Left lobe of liver (tissue), 2 donors: ENCODE measurements at regions not wholly inside any gene's neighbourhood (a gene's known extent, or its start where the extent isn't known, plus 50 kb on each side); places are given as distances from the start of the nearest gene placed in this dataset.
"Not testable (repeated sequence)": the region's sequence is repeated elsewhere in the genome, so short reads cannot be mapped to it uniquely, and the experiment has no call there.

ENCODE experiments used
- ATAC-seq: fragments of 200-7000 bp; cut with Tn5 transposase; one replicate; pipeline ENCODE4 v1.9.1; 2020; ENCODE audit warnings: mild to moderate bottlenecking, moderate library complexity
- DNase-seq: peaks from one replicate; pipeline ENCODE4 v3.0.0-alpha.2; 2020; ENCODE audit warnings: low spot score
- donor health status: DM: no; HTN: no; CAD: no; lungs with moderate emphysema.
- donor health status: DM: no; HTN: yes; CAD: no.

DNA sequence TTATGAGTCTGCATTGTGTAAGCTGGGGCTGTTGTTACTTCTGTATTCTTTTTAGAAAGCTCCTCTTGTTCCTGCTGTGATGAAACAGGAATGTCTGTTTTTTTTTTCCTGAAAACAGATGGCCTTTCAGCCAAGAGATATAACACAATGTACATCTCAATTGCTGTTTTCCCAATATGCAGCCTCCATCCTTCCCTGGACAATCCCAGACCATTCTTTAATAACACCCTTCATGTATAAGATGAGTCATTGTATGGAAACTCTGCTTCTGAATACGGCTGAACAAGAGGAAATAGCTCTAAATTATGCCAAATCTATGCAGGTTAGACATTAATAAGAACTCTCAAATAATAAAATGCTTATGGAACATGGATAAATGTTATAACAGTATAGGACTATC, 60.2 kb upstream of the LRRC4C start:
- no peak for ATAC-seq

GRCh38 chr11:41522391-41522790, 62.9 kb upstream of the LRRC4C start:
- DNase-seq (no peak), ATAC-seq (no peak)

More for the DNA sequence above, 60.2 kb upstream of the LRRC4C start:
- no peak for DNase-seq

GRCh38 chr11:41522899-41523672, 63.6 kb upstream of the LRRC4C start:
- ATAC-seq (no peak), DNase-seq (no peak)

- no peak for ATAC-seq
Measured at GRCh38 chr11:41527530-41527929, 68.1 kb upstream of the LRRC4C start.

GRCh38 chr11:41532413-41532812, 73.0 kb upstream of the LRRC4C start:
- ATAC-seq, result no peak
- no peak for DNase-seq

More at GRCh38 chr11:41527530-41527929, 68.1 kb upstream of the LRRC4C start:
- DNase-seq, result no peak

GRCh38 chr11:41533761-41534160, 74.3 kb upstream of the LRRC4C start:
- DNase-seq (no peak), ATAC-seq (no peak)

GRCh38 chr11:41534391-41534790, 74.9 kb upstream of the LRRC4C start:
- ATAC-seq, result no peak

DNA sequence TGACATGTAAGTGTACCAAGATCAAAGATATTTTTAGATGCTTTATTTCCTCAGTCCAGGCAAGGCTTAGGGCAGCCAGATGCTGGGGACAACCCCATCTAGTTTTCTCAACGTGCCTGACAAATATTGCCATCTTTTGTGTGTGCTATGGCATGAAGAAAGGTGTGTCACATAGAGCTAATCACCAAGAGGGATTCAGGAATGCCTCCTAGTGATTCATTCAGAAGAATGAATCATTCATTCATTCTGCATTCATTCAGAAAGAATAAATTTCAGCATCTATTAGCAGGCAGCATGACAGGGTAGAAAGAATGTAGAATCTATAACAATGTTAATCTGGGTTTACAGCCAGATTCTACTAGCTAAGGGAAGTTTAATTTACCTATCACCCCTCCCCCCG, 75.4 kb upstream of the LRRC4C start:
- no peak for DNase-seq
- no peak for ATAC-seq

More at GRCh38 chr11:41534391-41534790, 74.9 kb upstream of the LRRC4C start:
- no peak for DNase-seq

GRCh38 chr11:41536021-41536568, 76.6 kb upstream of the LRRC4C start:
- DNase-seq (no peak), ATAC-seq (no peak)

- DNase-seq, ATAC-seq: not testable (repeated sequence)
Measured at GRCh38 chr11:41544902-41545301, 85.5 kb upstream of the LRRC4C start.

DNA sequence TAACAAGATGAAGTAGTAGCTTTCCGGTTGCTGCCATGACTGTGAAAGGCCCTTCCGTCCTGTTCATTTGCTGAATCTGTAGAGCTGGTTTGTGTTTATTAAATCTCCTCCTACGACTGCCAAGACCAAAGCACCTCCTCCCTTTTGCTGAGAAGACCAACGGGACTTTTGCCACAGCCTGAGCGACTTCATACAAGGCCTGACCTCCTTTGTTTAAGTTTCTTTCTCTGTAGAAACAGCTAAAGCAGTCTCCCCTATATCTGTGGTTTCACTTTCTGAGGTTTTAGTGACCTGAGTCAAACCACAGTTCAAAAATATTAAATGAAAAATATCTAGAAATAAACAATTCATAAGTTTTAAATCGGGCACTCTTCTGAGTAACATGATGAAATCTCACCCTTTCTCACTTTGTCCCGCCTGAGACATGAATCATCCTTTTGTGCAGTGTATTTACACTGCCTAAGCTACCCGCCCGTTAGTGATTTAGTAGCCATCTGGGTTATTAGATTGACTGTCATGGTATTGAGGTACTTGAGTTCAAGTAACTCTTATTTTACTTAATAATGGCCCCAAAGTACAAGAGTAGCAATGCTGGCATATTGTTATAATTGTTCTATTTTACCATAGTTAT, 119.1 kb upstream of the LRRC4C start:
- DNase-seq (no peak), ATAC-seq (no peak)

DNA sequence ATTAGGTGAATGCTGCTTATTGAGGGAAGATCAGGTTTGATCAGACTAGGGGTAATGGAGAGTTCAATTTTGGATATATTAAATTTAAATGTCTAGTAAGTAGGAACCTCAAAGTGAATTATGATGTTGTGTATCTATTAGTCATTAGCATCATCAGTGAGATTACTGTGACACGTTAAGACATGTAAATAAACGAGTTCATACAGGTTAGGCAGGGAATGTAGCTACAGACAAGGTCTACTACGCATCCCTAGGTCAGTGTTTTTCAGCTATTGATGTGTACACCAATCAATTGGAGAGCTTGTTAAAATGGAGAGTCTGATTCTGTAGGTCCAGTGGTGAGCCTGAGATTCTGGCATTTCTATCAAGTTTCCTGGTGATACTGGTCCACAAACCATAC, 120.1 kb upstream of the LRRC4C start:
- ATAC-seq (no peak), DNase-seq (no peak)

- ATAC-seq (no peak), DNase-seq (no peak)
Measured at GRCh38 chr11:41609511-41609910, 150.1 kb upstream of the LRRC4C start.

GRCh38 chr11:41612415-41612814, 153.0 kb upstream of the LRRC4C start:
- DNase-seq, result no peak
- ATAC-seq, result peak; percentile 52

DNA sequence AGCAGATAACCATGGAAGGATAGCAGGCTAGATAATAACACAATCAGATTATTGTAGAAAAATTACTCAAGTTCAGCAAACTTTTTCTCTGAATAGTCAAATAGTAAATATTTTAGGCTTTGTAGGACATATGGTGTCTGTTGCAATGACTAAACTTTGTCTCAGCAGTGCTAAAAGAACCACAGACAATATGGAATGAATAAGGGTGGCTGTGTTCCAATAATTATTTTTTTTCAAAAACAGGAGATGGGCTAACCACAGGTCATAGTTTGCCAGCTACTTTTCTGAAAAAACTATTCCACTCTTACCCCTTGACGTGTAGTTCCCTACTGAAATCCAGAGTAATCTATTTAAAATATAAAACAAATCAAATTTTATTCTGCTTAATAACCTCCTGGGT, 153.9 kb upstream of the LRRC4C start:
- DNase-seq (no peak), ATAC-seq (no peak)

- DNase-seq (no peak), ATAC-seq (no peak)
Measured at GRCh38 chr11:41622707-41623359, 163.4 kb upstream of the LRRC4C start.

GRCh38 chr11:41659985-41660384, 200.5 kb upstream of the LRRC4C start:
- no peak for DNase-seq
- no peak for ATAC-seq

GRCh38 chr11:41660585-41660984, 201.1 kb upstream of the LRRC4C start:
- DNase-seq, result no peak
- no peak for ATAC-seq

DNA sequence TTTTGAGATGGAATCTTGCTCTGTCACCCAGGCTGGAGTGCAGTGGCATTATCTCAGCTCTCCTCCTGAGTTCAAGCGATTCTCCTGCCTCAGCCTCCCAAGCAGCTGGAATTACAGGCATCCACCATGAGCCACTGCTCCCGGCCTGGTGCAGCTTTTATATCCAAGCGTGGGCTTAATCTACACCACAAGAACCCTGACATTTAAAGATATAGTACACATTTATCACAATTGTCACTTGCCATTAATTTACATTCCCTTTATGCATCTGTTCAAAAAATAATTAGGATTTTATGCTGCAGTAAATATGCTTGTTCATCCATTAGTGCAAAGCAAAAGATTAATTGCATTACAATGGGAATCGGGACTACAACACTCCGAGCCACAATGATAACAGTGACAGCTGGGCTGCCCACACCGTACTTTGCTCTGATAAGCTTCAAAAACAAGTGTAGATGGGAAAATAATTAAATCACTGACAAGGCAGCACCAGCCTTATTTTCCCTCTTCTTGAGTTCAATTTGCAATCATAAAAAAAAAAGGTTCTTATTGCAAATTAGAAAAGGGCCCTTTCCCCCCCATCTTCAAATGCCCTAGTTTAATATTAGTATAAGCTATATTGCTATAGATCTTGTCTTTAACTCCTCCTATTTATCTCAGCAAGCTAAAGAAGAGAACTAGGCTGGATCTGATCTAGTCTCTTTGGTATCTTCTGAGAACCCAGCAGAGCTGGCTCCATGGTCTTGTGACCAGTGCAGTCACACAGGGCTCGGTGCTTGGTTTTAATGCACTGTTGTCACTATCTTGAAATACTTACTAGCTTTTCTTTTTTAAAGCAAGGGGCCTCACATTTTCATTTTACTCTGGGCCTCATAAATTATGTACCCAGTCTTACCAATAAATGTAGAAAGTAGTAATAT, 206.2 kb upstream of the LRRC4C start:
- ATAC-seq (no peak), DNase-seq (no peak)

DNA sequence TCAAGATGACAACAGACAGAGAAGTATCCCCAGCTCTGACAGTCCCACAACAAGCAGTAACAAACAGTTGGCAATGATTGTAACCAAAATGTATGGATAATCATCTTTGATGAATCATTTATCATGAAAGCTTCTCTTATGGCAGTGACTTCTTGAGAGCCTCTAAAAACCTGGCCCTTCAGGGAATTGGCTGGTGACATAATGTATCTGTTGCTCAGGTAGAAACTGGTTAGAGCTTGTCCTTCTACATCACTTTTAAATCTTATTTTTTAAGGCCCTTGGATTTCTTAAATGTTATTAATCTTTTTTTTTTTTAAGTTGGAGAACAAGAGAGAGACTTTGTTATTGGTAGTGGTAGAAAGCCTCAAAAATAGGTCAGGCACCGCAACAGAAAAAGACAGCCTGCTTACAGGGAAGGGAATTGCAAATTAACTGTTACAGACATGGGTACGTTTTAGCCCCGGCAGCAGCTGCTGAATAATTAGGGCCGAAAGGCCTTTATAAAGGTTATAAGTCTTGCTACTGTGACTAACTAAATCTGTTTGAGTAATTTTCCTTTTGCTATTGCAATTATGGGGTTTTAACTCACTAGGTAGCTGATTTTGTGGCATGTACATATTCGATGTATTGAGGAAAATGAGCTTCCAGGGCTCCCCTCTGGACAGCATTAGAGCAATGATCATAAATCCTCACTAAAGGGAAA, 207.7 kb upstream of the LRRC4C start:
- ATAC-seq (no peak), DNase-seq (no peak)
